ENCODE measurements at regions not wholly inside any gene's neighbourhood (a gene's known extent, or its start where the extent isn't known, plus 50 kb on each side); places are given as distances from the start of the nearest gene placed in this dataset.

DNA sequence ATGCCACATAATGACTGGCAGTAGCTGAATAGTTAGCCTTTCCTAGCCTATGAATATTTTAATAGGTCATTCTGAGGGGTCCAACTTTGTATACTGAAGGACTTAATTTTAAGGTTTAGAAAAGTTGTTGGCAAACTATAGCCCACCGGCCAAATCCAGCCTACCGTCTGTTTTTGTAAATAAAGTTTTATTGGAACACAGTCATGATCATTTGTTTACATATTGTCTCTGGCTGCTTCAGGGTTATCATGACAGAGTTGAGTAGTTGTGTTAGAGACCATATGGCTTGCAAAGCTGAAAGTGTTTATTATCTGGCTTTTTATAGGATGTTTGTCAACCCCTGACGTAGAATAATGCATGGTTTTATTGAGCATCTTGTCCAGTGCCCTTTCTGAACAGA lies 73.4 kb downstream of the NTMT2 start:
- H3K36me3 ChIP-seq (ENCODE audit: control insufficient read depth, insufficient read depth, low read length): no peaks in the 10 kb centered on the region
- DNase-seq (ENCODE audit: low read depth): no peak
- H3K27me3 ChIP-seq (ENCODE audit: control insufficient read depth, insufficient read depth, low read length): no peaks in the 10 kb centered on the region
- TF ChIP-seq CTCF (IDR thresholded peaks at IDR 0.05; ENCODE audit: insufficient read depth, low read length, poor library complexity, severe bottlenecking): no peak
- H3K4me3 ChIP-seq (ENCODE audit: low read depth, low read length): no peak overlapping the region

GRCh38 chr1:170221031-170221430 lies 75.3 kb downstream of the NTMT2 start:
- DNase-seq (ENCODE audit: low read depth): no peak
- Histone ChIP-seq H3K36me3 (ENCODE audit: control insufficient read depth, insufficient read depth, low read length) (no peaks in the 10 kb centered on the region), H3K27me3 (ENCODE audit: control insufficient read depth, insufficient read depth, low read length) (no peaks in the 10 kb centered on the region), H3K4me3 (ENCODE audit: low read depth, low read length) (no peak overlapping the region)
- TF ChIP-seq CTCF (IDR thresholded peaks at IDR 0.05; ENCODE audit: insufficient read depth, low read length, poor library complexity, severe bottlenecking): no peak

GRCh38 chr1:170221495-170221894 lies 75.7 kb downstream of the NTMT2 start:
- no peak for DNase-seq (ENCODE audit: low read depth)
- H3K27me3 ChIP-seq (ENCODE audit: control insufficient read depth, insufficient read depth, low read length): no peaks in the 10 kb centered on the region
- TF ChIP-seq CTCF (IDR thresholded peaks at IDR 0.05; ENCODE audit: insufficient read depth, low read length, poor library complexity, severe bottlenecking): no peak
- H3K36me3 ChIP-seq (ENCODE audit: control insufficient read depth, insufficient read depth, low read length): no peaks in the 10 kb centered on the region
- no peak overlapping the region for H3K4me3 ChIP-seq (ENCODE audit: low read depth, low read length)

DNA sequence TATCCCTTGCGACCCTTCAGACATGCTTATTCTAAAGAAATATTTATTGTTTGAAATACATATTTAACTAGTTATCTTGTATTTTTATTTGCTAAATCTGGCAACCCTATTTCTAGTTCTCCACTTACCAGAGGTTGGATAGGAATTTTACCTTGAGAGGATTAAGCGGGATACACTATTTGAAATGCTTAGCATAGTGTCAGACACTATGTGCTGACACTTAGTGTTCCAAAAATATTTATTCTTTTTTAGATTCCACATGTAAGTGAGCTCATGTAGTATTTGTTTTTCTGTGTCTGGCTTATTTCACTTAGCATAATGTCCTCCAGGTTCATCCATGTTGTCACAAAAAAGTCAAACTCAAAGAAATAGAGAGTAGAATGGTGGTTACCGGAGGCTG lies 78.7 kb downstream of the NTMT2 start:
- Histone ChIP-seq H3K36me3 (ENCODE audit: control insufficient read depth, insufficient read depth, low read length) (no peaks in the 10 kb centered on the region), H3K4me3 (ENCODE audit: low read depth, low read length) (no peak overlapping the region), H3K27me3 (ENCODE audit: control insufficient read depth, insufficient read depth, low read length) (no peaks in the 10 kb centered on the region)
- DNase-seq (ENCODE audit: low read depth): no peak
- TF ChIP-seq CTCF (IDR thresholded peaks at IDR 0.05; ENCODE audit: insufficient read depth, low read length, poor library complexity, severe bottlenecking): no peak

- no peak for DNase-seq (ENCODE audit: low read depth)
- Histone ChIP-seq H3K36me3 (ENCODE audit: control insufficient read depth, insufficient read depth, low read length) (no peaks in the 10 kb centered on the region), H3K4me3 (ENCODE audit: low read depth, low read length) (no peak overlapping the region), H3K27me3 (ENCODE audit: control insufficient read depth, insufficient read depth, low read length) (no peaks in the 10 kb centered on the region)
- no peak for TF ChIP-seq CTCF (IDR thresholded peaks at IDR 0.05; ENCODE audit: insufficient read depth, low read length, poor library complexity, severe bottlenecking)
Measured at GRCh38 chr1:170225781-170226530, 80.2 kb downstream of the NTMT2 start.

DNA sequence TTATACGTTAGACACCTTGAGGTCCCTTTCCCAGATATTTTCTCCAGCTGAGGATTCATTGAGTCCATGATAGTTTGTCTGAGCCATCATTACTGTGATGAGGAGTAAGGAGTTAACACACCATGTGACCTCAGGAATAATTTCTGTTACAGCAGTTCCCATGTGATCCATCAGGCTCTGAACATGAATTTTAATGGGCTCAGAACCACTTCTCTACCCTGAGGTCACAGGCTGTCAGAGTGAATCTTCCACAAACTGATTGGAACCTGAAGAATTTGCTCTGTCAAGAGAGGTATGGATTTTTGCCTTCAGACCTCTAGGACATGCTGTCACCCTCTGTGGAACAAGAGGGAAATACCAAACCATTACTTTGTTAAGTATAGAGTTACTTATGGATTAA lies 81.0 kb downstream of the NTMT2 start:
- no peak overlapping the region for H3K4me3 ChIP-seq (ENCODE audit: low read depth, low read length)
- TF ChIP-seq CTCF (IDR thresholded peaks at IDR 0.05; ENCODE audit: insufficient read depth, low read length, poor library complexity, severe bottlenecking): no peak
- no peak for DNase-seq (ENCODE audit: low read depth)
- H3K27me3 ChIP-seq (ENCODE audit: control insufficient read depth, insufficient read depth, low read length): no peaks in the 10 kb centered on the region
- no peaks in the 10 kb centered on the region for H3K36me3 ChIP-seq (ENCODE audit: control insufficient read depth, insufficient read depth, low read length)
